GM18505 (cell line): ENCODE measurements at regions not wholly inside any gene's neighbourhood (a gene's known extent, or its start where the extent isn't known, plus 50 kb on each side); places are given as distances from the start of the nearest gene placed in this dataset.

Experiments
- ATAC-seq: cut with Tn5 transposase; IDR thresholded peaks from one replicate; pipeline ENCODE4 v1.9.1; 2021; ENCODE audit not compliant: unreplicated experiment
- POLR2A ChIP-seq: IDR thresholded peaks from 4 replicates; pipeline ENCODE4 v1.6.1; 2011; ENCODE audit warnings: borderline replicate concordance; ENCODE audit not compliant: insufficient read depth, insufficient read length; ENCODE audit errors: extremely low read depth

- TF ChIP-seq POLR2A, result no peak
- no peak for ATAC-seq
Observed at GRCh38 chr20:50399917-50400704, 110.1 kb upstream of the PTPN1 start.

GRCh38 chr20:50400705-50401586 lies 109.2 kb upstream of the PTPN1 start:
- TF ChIP-seq POLR2A, result no peak
- ATAC-seq, result no peak

- no peak for TF ChIP-seq POLR2A
- no peak for ATAC-seq
Observed at GRCh38 chr20:50401587-50402418, 108.4 kb upstream of the PTPN1 start.

GRCh38 chr20:50403565-50404418 lies 106.4 kb upstream of the PTPN1 start:
- no peak for ATAC-seq

GRCh38 chr20:50404419-50405234 lies 105.6 kb upstream of the PTPN1 start:
- no peak for ATAC-seq

More at GRCh38 chr20:50403565-50404418, 106.4 kb upstream of the PTPN1 start:
- TF ChIP-seq POLR2A, result no peak

GRCh38 chr20:50405235-50405914 lies 104.8 kb upstream of the PTPN1 start:
- no peak for ATAC-seq
- TF ChIP-seq POLR2A, result no peak

More at GRCh38 chr20:50404419-50405234, 105.6 kb upstream of the PTPN1 start:
- TF ChIP-seq POLR2A, result no peak

- no peak for TF ChIP-seq POLR2A
- ATAC-seq, result no peak
Observed at GRCh38 chr20:50405915-50406609, 104.1 kb upstream of the PTPN1 start.

GRCh38 chr20:50406610-50407136 lies 103.5 kb upstream of the PTPN1 start:
- ATAC-seq, result no peak
- TF ChIP-seq POLR2A, result no peak

- ATAC-seq, result no peak
- TF ChIP-seq POLR2A, result no peak
Observed at GRCh38 chr20:50408526-50409364, 101.4 kb upstream of the PTPN1 start.
